Gastroesophageal sphincter (tissue), 3 donors: ENCODE measurements at regions not wholly inside any gene's neighbourhood (a gene's known extent, or its start where the extent isn't known, plus 50 kb on each side); places are given as distances from the start of the nearest gene placed in this dataset.

ENCODE experiments used
- POLR2AphosphoS5 ChIP-seq: sonication (generic); formaldehyde crosslinking; IDR thresholded peaks from one replicate; pipeline ENCODE4 v1.6.1; 2017; ENCODE audit warnings: antibody characterized with exemption
- TF ChIP-seq, protein P1 (sequence below), 4 experiments: fragments of 200-600 bp in 2 of 4; fragments of 450-650 bp in 2 of 4; sonication (generic) in 1 of 4; IDR thresholded peaks; one replicate each; pipeline ENCODE4 v1.5.1; 2017 to 2019; ENCODE audit warnings: antibody characterized with exemption in 4 of 4, mild to moderate bottlenecking in 2 of 4, moderate library complexity in 2 of 4

DNA sequence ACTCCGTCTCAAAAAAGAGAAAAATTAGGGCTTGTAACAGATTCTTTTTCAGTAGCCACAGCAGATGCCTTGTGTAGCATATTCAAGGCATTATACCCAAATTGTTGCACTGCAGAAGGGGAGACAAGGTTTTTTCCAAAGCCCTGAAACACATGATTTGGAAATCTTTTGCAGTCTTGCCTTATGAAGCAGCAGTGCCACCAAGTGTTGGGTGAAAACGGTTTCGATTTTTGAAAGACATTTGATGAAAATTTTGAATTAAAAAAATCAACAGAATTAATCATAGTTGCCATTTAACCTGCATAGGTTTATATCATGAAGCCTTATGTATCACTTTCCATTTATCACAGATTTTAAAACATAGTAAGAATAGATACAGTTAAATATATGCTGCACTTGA is 479.5 kb downstream of the TAF11L14 start:
- TF ChIP-seq POLR2AphosphoS5, result no peak
- TF ChIP-seq, protein P1, sequence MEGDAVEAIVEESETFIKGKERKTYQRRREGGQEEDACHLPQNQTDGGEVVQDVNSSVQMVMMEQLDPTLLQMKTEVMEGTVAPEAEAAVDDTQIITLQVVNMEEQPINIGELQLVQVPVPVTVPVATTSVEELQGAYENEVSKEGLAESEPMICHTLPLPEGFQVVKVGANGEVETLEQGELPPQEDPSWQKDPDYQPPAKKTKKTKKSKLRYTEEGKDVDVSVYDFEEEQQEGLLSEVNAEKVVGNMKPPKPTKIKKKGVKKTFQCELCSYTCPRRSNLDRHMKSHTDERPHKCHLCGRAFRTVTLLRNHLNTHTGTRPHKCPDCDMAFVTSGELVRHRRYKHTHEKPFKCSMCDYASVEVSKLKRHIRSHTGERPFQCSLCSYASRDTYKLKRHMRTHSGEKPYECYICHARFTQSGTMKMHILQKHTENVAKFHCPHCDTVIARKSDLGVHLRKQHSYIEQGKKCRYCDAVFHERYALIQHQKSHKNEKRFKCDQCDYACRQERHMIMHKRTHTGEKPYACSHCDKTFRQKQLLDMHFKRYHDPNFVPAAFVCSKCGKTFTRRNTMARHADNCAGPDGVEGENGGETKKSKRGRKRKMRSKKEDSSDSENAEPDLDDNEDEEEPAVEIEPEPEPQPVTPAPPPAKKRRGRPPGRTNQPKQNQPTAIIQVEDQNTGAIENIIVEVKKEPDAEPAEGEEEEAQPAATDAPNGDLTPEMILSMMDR (IDR thresholded peaks at IDR 0.05), result no peak
